ENCODE measurements at regions not wholly inside any gene's neighbourhood (a gene's known extent, or its start where the extent isn't known, plus 50 kb on each side); places are given as distances from the start of the nearest gene placed in this dataset.

DNA sequence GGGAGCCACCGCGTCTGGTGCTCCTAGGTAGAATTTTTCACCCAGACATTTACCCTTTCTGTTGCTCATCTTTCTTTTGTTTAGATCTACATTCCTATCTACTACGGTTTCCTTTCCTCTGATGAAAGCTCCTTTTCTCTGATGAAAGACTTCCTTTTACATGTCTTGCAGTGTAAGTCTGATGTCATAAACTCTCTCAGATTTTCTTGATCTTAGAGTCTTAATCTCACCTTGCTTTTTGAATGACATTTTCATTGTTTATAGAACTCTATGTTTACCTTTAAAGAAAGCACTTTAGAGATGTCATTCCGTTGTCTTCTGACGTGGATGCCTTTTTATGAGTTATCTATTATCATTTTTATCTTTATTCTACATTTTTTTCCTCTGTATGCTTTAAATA is 171.8 kb upstream of the MTPN start:
- Histone ChIP-seq H3K4me3 (ENCODE audit: low read depth, low read length, poor library complexity, severe bottlenecking) (no peak overlapping the region), H3K4me2 (ENCODE audit: low read length) (no peak overlapping the region), H3K27me3 (ENCODE audit: insufficient read depth, low read length) (no peaks in the 10 kb centered on the region), H3K9me3 (ENCODE audit: low read length) (no peaks in the 10 kb centered on the region), H3F3A (ENCODE audit: insufficient read depth, low read length) (no peaks in the 10 kb centered on the region), H3K9ac (ENCODE audit: low read length) (no peak overlapping the region), H3K4me1 (ENCODE audit: insufficient read depth, low read length, severe bottlenecking) (peaks cover 8% of the 10 kb centered on the region), H3K9me2 (ENCODE audit: low read depth, low read length) (no peaks in the 10 kb centered on the region), H2AFZ (ENCODE audit: low read length) (no peak overlapping the region), H3K27ac (ENCODE audit: low read depth, low read length, poor library complexity, severe bottlenecking) (no peak overlapping the region), H3K36me3 (ENCODE audit: insufficient read depth, low read length) (no peaks in the 10 kb centered on the region), H4K20me1 (ENCODE audit: insufficient read depth, low read length) (no peaks in the 10 kb centered on the region), H3K79me2 (ENCODE audit: insufficient read depth, low read length) (no peaks in the 10 kb centered on the region)
- TF ChIP-seq, protein P1, sequence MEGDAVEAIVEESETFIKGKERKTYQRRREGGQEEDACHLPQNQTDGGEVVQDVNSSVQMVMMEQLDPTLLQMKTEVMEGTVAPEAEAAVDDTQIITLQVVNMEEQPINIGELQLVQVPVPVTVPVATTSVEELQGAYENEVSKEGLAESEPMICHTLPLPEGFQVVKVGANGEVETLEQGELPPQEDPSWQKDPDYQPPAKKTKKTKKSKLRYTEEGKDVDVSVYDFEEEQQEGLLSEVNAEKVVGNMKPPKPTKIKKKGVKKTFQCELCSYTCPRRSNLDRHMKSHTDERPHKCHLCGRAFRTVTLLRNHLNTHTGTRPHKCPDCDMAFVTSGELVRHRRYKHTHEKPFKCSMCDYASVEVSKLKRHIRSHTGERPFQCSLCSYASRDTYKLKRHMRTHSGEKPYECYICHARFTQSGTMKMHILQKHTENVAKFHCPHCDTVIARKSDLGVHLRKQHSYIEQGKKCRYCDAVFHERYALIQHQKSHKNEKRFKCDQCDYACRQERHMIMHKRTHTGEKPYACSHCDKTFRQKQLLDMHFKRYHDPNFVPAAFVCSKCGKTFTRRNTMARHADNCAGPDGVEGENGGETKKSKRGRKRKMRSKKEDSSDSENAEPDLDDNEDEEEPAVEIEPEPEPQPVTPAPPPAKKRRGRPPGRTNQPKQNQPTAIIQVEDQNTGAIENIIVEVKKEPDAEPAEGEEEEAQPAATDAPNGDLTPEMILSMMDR (IDR thresholded peaks at IDR 0.05; ENCODE audit: low read length): no peak

DNA sequence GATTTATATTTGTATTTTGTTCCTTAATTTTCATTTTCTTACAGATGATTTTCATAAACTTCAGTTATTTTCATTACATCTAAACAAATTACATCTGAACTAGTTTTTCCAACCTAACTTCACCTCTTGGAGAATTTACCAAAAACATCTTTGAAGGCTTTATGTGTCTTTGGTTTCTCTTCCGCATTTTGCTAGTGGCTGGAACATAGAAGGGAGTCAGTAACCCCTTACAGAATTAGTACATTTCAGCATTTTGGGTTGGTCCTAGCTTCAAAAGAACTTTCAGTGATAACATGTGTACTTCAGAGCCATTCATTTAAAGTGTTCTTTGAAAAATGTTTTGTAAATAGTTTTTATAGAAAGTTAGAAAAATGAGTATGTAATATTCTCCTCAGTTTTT is 169.8 kb upstream of the MTPN start:
- Histone ChIP-seq H3F3A (ENCODE audit: insufficient read depth, low read length) (no peaks in the 10 kb centered on the region), H3K4me1 (ENCODE audit: insufficient read depth, low read length, severe bottlenecking) (peaks cover 8% of the 10 kb centered on the region), H2AFZ (ENCODE audit: low read length) (no peak overlapping the region), H3K9me2 (ENCODE audit: low read depth, low read length) (no peaks in the 10 kb centered on the region), H3K9ac (ENCODE audit: low read length) (no peak overlapping the region), H3K27ac (ENCODE audit: low read depth, low read length, poor library complexity, severe bottlenecking) (no peak overlapping the region), H3K36me3 (ENCODE audit: insufficient read depth, low read length) (no peaks in the 10 kb centered on the region), H3K79me2 (ENCODE audit: insufficient read depth, low read length) (no peaks in the 10 kb centered on the region), H4K20me1 (ENCODE audit: insufficient read depth, low read length) (no peaks in the 10 kb centered on the region), H3K4me2 (ENCODE audit: low read length) (no peak overlapping the region), H3K9me3 (ENCODE audit: low read length) (no peaks in the 10 kb centered on the region), H3K27me3 (ENCODE audit: insufficient read depth, low read length) (no peaks in the 10 kb centered on the region), H3K4me3 (ENCODE audit: low read depth, low read length, poor library complexity, severe bottlenecking) (no peak overlapping the region)
- TF ChIP-seq, protein P1 (IDR thresholded peaks at IDR 0.05; ENCODE audit: low read length): no peak
- no peak for TF ChIP-seq EZH2 (IDR thresholded peaks at IDR 0.05; ENCODE audit: borderline replicate concordance, low read length)

DNA sequence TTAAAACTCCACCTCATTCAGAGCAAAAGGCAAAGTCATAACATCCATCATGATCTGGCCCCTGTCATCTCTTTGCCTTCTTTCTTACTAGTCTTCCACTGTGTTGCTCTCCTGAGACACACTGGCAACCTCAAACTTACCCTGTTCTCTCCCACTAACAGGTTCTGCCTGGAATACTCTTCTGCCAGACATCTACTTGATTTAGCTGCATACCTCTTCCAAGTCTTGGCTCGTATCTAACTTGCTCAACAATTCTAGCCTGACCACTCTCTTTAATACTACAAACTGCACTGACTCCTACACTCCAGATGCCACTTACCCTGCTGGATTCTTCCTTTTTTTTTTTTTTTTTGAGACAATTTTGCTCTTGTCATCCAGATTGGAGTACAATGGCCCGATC is 167.0 kb upstream of the MTPN start:
- Histone ChIP-seq H2AFZ (ENCODE audit: low read length) (no peak overlapping the region), H3K9me3 (ENCODE audit: low read length) (no peaks in the 10 kb centered on the region), H3K36me3 (ENCODE audit: insufficient read depth, low read length) (no peaks in the 10 kb centered on the region), H3K4me2 (ENCODE audit: low read length) (no peak overlapping the region), H3K9ac (ENCODE audit: low read length) (no peak overlapping the region), H4K20me1 (ENCODE audit: insufficient read depth, low read length) (no peaks in the 10 kb centered on the region), H3K27ac (ENCODE audit: low read depth, low read length, poor library complexity, severe bottlenecking) (no peak overlapping the region), H3K27me3 (ENCODE audit: insufficient read depth, low read length) (no peaks in the 10 kb centered on the region), H3K9me2 (ENCODE audit: low read depth, low read length) (no peaks in the 10 kb centered on the region), H3K79me2 (ENCODE audit: insufficient read depth, low read length) (no peaks in the 10 kb centered on the region), H3K4me3 (ENCODE audit: low read depth, low read length, poor library complexity, severe bottlenecking) (no peak overlapping the region), H3K4me1 (ENCODE audit: insufficient read depth, low read length, severe bottlenecking) (peaks cover 8% of the 10 kb centered on the region), H3F3A (ENCODE audit: insufficient read depth, low read length) (no peaks in the 10 kb centered on the region)
- TF ChIP-seq, protein P1 (IDR thresholded peaks at IDR 0.05; ENCODE audit: low read length): no peak
- no peak for TF ChIP-seq EZH2 (IDR thresholded peaks at IDR 0.05; ENCODE audit: borderline replicate concordance, low read length)

Data from OCI-LY1 (cell line).